H1 (cell line): ENCODE measurements at regions not wholly inside any gene's neighbourhood (a gene's known extent, or its start where the extent isn't known, plus 50 kb on each side); places are given as distances from the start of the nearest gene placed in this dataset.
"Not testable (repeated sequence)": the region's sequence is repeated elsewhere in the genome, so short reads cannot be mapped to it uniquely, and the experiment has no call there.

ENCODE experiments used
- CTCF ChIA-PET: fragments of 300-600 bp; sonication (Branson Sonifier 250); formaldehyde crosslinking; loops from one replicate; lab custom pipeline; 2021; ENCODE audit not compliant: partially characterized antibody; lab: Charles Lee
- POLR2A ChIA-PET: fragments of 300-600 bp; sonication (Branson Sonifier 250); formaldehyde crosslinking; loops from one replicate; lab custom pipeline; 2021; ENCODE audit warnings: inconsistent platforms; ENCODE audit not compliant: partially characterized antibody; lab: Charles Lee
- DNase-seq, 2 experiments: peaks; one replicate each; pipeline versions ENCODE4 v3.0.0 to v3.0.0-alpha.2; 2010 to 2022; ENCODE audit warnings: low spot score in 2 of 2, low read depth in 1 of 2, mixed read lengths in 1 of 2
- FAIRE-seq: peaks from 2 replicates; lab custom pipeline; 2011; peaks lifted over from hg19 to GRCh38; lab: Jason Lieb, UNC
- H2AFZ ChIP-seq: 2 replicates; pipeline ENCODE4 v1.8.1; 2012; ENCODE audit warnings: low read length, inconsistent platforms
- H2AK5ac ChIP-seq: 2 replicates; pipeline ENCODE4 v1.6.1; 2013; ENCODE audit warnings: low read depth, low read length
- H2BK120ac ChIP-seq: replicated peaks from 2 replicates; pipeline ENCODE3; 2013; ENCODE audit warnings: low read depth, low read length, inconsistent platforms
- H2BK12ac ChIP-seq: 2 replicates; pipeline ENCODE4 v1.6.1; 2013; ENCODE audit warnings: low read depth, low read length
- H2BK15ac ChIP-seq: 2 replicates; pipeline ENCODE4 v1.6.1; 2013; ENCODE audit warnings: low read length
- H2BK20ac ChIP-seq: 2 replicates; pipeline ENCODE4 v1.6.1; 2013; ENCODE audit warnings: low read length
- H2BK5ac ChIP-seq: 2 replicates; pipeline ENCODE4 v1.6.1; 2013; ENCODE audit warnings: low read depth, low read length
- H3K14ac ChIP-seq: 2 replicates; pipeline ENCODE4 v1.6.1; 2013; ENCODE audit warnings: inconsistent platforms; ENCODE audit not compliant: insufficient read length
- H3K18ac ChIP-seq: 2 replicates; pipeline ENCODE4 v1.6.1; 2013; ENCODE audit warnings: low read length; ENCODE audit errors: extremely low read depth
- H3K23ac ChIP-seq: 2 replicates; pipeline ENCODE4 v1.6.1; 2013; ENCODE audit warnings: inconsistent platforms; ENCODE audit not compliant: insufficient read length
- H3K23me2 ChIP-seq: 2 replicates; pipeline ENCODE4 v1.6.1; 2013; ENCODE audit warnings: low read depth, low read length
- H3K27ac ChIP-seq: 2 replicates; pipeline ENCODE4 v1.6.1; 2011; ENCODE audit warnings: low read depth, low read length, inconsistent platforms
- H3K27me3 ChIP-seq, 4 experiments: replicated peaks in 1 of 4; 1 replicate in 1 of 4; 2 replicates in 3 of 4; pipeline versions ENCODE4 v1.6.1 to v1.8.1; 2011 to 2013; ENCODE audit warnings: low read length in 3 of 4, mild to moderate bottlenecking in 3 of 4, inconsistent platforms in 2 of 4, mixed read lengths in 2 of 4, moderate library complexity in 1 of 4; ENCODE audit not compliant: control insufficient read depth in 3 of 4, insufficient read depth in 3 of 4; ENCODE audit errors: extremely low read depth in 1 of 4
- H3K36me3 ChIP-seq, 4 experiments: 2 replicates each; pipeline versions ENCODE4 v1.6.1 to v1.8.1; 2011 to 2013; ENCODE audit warnings: mild to moderate bottlenecking in 4 of 4, low read length in 3 of 4, moderate library complexity in 2 of 4, control low read depth in 1 of 4, inconsistent platforms in 1 of 4; ENCODE audit not compliant: insufficient read depth in 4 of 4, control insufficient read depth in 2 of 4
- H3K4ac ChIP-seq: replicated peaks from 2 replicates; pipeline ENCODE3; 2013; ENCODE audit warnings: low read length, low read depth, mixed read lengths, inconsistent platforms; ENCODE audit not compliant: insufficient read length
- H3K4me1 ChIP-seq, 4 experiments: replicated peaks in 1 of 4; 1 replicate in 1 of 4; 2 replicates in 3 of 4; pipeline versions ENCODE4 v1.6.1 to v1.8.1; 2011 to 2013; ENCODE audit warnings: low read length in 3 of 4, inconsistent platforms in 2 of 4, mixed read lengths in 1 of 4; ENCODE audit not compliant: insufficient read depth in 4 of 4, control insufficient read depth in 3 of 4
- H3K4me2 ChIP-seq, 2 experiments: 2 replicates each; pipeline versions ENCODE4 v1.6.1 to v1.8.1; 2011 to 2013; ENCODE audit warnings: low read depth in 2 of 2, low read length in 2 of 2, control low read depth in 1 of 2, inconsistent platforms in 1 of 2, mild to moderate bottlenecking in 1 of 2; ENCODE audit not compliant: insufficient read depth in 1 of 2
- H3K4me3 ChIP-seq, 4 experiments: fragments of 200-600, 300-600 bp in 1 of 4; sonication (generic), shearing (Covaris generic), sonication (Bioruptor Twin) in 1 of 4; 2 replicates each; pipeline versions ENCODE4 v1.5.1 to v1.8.1; 2011 to 2016; ENCODE audit warnings: low read length in 4 of 4, low read depth in 3 of 4, control low read depth in 2 of 4, inconsistent platforms in 2 of 4, mild to moderate bottlenecking in 2 of 4, mixed read lengths in 1 of 4, moderate library complexity in 1 of 4; ENCODE audit not compliant: insufficient read depth in 2 of 4; ENCODE audit errors: extremely low read depth in 1 of 4
- H3K56ac ChIP-seq: replicated peaks from 2 replicates; pipeline ENCODE3; 2013; ENCODE audit warnings: low read depth, mild to moderate bottlenecking, mixed read lengths, low read length, inconsistent platforms; ENCODE audit not compliant: insufficient read length
- H3K79me1 ChIP-seq: 2 replicates; pipeline ENCODE4 v1.6.1; 2013; ENCODE audit warnings: low read depth, low read length, control low read depth
- H3K79me2 ChIP-seq, 2 experiments: 2 replicates each; pipeline versions ENCODE4 v1.6.1 to v1.8.1; 2012 to 2013; ENCODE audit warnings: low read length in 2 of 2, mild to moderate bottlenecking in 2 of 2, inconsistent platforms in 1 of 2; ENCODE audit not compliant: insufficient read depth in 2 of 2, control insufficient read depth in 1 of 2
- H3K9ac ChIP-seq, 4 experiments: replicated peaks in 1 of 4; 1 replicate in 1 of 4; 2 replicates in 3 of 4; pipeline versions ENCODE4 v1.6.1 to v1.8.1; 2011 to 2013; ENCODE audit warnings: low read depth in 3 of 4, low read length in 3 of 4, control low read depth in 2 of 4, mild to moderate bottlenecking in 2 of 4, moderate library complexity in 2 of 4, inconsistent platforms in 1 of 4; ENCODE audit errors: extremely low read depth in 1 of 4
- H3K9me3 ChIP-seq, 2 experiments: 2 replicates each; pipeline versions ENCODE4 v1.6.1 to v1.8.1; 2012 to 2013; ENCODE audit warnings: mild to moderate bottlenecking in 2 of 2, moderate library complexity in 2 of 2, control low read depth in 1 of 2, inconsistent platforms in 1 of 2, low read depth in 1 of 2, low read length in 1 of 2, mixed read lengths in 1 of 2; ENCODE audit not compliant: insufficient read depth in 2 of 2
- H4K20me1 ChIP-seq, 2 experiments: replicated peaks in 1 of 2; 2 replicates each; pipeline versions ENCODE3 to v1.8.1; 2011 to 2013; ENCODE audit warnings: inconsistent platforms in 2 of 2, low read length in 2 of 2, mild to moderate bottlenecking in 1 of 2; ENCODE audit not compliant: insufficient read depth in 2 of 2, control insufficient read depth in 1 of 2
- H4K5ac ChIP-seq: 2 replicates; pipeline ENCODE4 v1.6.1; 2013; ENCODE audit warnings: low read length, low read depth, mixed read lengths, inconsistent platforms; ENCODE audit not compliant: insufficient read length
- H4K8ac ChIP-seq: 2 replicates; pipeline ENCODE4 v1.8.0; 2013; ENCODE audit warnings: mild to moderate bottlenecking, moderate library complexity, low read length, inconsistent platforms; ENCODE audit not compliant: insufficient read depth; ENCODE audit errors: extremely low read depth
- H4K91ac ChIP-seq: replicated peaks from 2 replicates; pipeline ENCODE3; 2013; ENCODE audit warnings: low read length, mixed read lengths, inconsistent platforms; ENCODE audit not compliant: insufficient read length
- WGBS, 2 experiments: shearing (Covaris generic) in 1 of 2; methylation state at CpG; one replicate each; pipeline versions ENCODE4 v1.1.6 to v1.1.7; 2013 to 2015; ENCODE audit warnings: low lambda C conversion rate in 2 of 2, mixed read lengths in 2 of 2, inconsistent platforms in 1 of 2, low coverage in 1 of 2, missing lambda C conversion rate in 1 of 2; ENCODE audit not compliant: insufficient replicate concordance in 2 of 2, insufficient coverage in 1 of 2, insufficient read length in 1 of 2; ENCODE audit errors: extremely low coverage in 1 of 2, missing lambda C conversion rate in 1 of 2; 5-methylcytosine and 5-hydroxymethylcytosine counted together

GRCh38 chr1:185383805-185384204, 66.8 kb upstream of the IVNS1ABP start:
- H3K4me2 ChIP-seq, H3K27me3 ChIP-seq, H4K20me1 ChIP-seq, H2BK5ac ChIP-seq, H2AFZ ChIP-seq, H4K91ac ChIP-seq, H2BK20ac ChIP-seq, CTCF ChIA-PET, H2BK120ac ChIP-seq, H3K18ac ChIP-seq, H3K23ac ChIP-seq, H3K4me3 ChIP-seq, H3K9ac ChIP-seq, H4K5ac ChIP-seq, DNase-seq, H3K36me3 ChIP-seq, H3K79me2 ChIP-seq, H2AK5ac ChIP-seq, H4K8ac ChIP-seq, H3K56ac ChIP-seq, H3K14ac ChIP-seq, H2BK15ac ChIP-seq, H2BK12ac ChIP-seq, FAIRE-seq, H3K4me1 ChIP-seq, H3K27ac ChIP-seq, POLR2A ChIA-PET, H3K23me2 ChIP-seq, H3K79me1 ChIP-seq, H3K4ac ChIP-seq: not testable (repeated sequence)
- WGBS, 2 experiments = 81% methylated on average over 6 of the region's 6 CpGs; no CpG with 5 or more reads in 1 of the 2 experiments
- peaks cover 11 to 12% of the 10 kb centered on the region in 2 experiments; a peak in 3 of 4 replicates for H3K9me3 ChIP-seq
